CD4-positive, alpha-beta T cell treated with Interferon gamma for 1 hour (primary cell): ENCODE measurements at regions not wholly inside any gene's neighbourhood (a gene's known extent, or its start where the extent isn't known, plus 50 kb on each side); places are given as distances from the start of the nearest gene placed in this dataset.
"Not testable (repeated sequence)": the region's sequence is repeated elsewhere in the genome, so short reads cannot be mapped to it uniquely, and the experiment has no call there.

Source experiments
- DNase-seq: peaks from one replicate; pipeline ENCODE4 v3.0.0-alpha.2; 2020

GRCh38 chr16:9141813-9142212, 50.4 kb downstream of the HAPSTR1 start:
- DNase-seq, result no peak

- DNase-seq, result no peak
Measured at GRCh38 chr16:9144106-9144505, 52.7 kb downstream of the HAPSTR1 start.

GRCh38 chr16:9148374-9149015, 57.1 kb downstream of the HAPSTR1 start:
- no peak for DNase-seq

DNA sequence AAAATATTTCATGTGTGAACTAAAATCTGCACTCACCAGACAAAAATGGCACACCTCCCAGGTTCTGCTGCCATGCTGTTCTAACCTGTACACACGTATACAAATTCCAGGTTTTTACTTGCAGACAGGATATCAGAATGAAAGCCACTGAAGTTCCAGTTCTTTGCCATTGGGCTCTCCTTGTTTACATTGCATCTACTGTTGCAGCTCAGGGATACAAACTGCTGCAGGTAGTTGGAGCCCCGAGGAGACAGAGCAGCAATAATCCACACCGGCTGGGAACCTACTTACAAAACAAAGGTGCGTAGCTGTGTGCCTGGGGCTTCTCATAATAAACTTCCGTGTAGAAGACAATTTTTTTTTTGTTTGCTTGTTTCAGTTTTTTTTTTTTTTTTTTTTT, 59.6 kb downstream of the HAPSTR1 start:
- no peak for DNase-seq

GRCh38 chr16:9151597-9151996, 60.2 kb downstream of the HAPSTR1 start:
- no peak for DNase-seq

DNA sequence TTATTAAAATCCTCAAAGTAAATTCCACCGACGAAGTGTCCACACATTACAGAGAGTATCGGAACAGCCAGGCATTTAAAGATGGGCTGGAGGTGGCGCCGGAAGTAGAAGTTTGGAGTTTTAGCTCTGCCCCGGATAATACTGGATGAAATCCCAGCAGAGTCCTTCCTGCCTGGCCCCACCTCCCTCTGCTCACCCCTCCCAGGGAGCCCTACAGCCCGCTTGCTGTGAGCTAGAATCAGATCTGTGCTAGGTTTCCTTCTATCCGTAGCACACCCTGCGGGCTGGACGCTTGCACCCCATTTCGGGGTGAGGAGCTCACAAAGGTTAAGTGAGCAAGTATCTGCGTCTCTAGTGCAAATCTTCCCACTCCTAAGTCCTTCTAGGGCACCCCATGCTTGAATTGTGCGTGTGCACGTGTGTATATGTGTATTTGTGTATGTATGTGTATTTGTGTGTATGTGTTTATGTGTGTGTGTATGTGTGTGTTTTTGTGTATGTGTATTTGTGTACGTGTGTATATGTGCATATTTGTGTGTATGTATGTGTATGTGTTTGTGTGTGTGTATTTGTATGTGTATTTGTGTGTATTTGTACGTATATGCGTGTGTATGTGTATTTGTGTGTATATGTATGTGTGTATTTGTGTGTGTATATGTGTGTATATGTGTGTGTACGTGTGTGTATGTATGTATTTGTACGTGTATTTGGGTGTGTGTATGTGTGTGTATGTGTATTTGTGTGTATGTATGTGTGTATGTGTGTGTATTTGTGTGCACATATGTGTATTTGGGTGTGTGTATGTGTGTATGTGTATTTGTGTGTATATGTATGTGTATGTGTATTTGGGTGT, 61.4 kb downstream of the HAPSTR1 start:
- no peak for DNase-seq

DNA sequence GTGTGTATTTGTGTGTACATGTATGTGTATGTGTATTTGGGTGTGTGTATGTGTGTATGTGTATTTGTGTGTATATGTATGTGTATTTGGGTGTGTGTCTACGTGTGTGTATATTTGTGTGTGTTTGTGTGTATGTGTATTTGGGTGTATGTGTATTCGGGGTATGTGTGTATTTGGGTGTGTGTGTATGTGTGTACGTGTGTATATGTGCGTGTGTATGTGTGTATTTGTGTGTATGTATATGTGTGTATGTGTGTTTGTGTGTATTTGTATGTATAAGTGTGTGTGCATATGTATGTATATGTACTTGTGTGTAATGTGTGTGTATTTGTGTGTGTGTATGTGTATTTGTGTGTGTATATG, 62.0 kb downstream of the HAPSTR1 start:
- no peak for DNase-seq

DNA sequence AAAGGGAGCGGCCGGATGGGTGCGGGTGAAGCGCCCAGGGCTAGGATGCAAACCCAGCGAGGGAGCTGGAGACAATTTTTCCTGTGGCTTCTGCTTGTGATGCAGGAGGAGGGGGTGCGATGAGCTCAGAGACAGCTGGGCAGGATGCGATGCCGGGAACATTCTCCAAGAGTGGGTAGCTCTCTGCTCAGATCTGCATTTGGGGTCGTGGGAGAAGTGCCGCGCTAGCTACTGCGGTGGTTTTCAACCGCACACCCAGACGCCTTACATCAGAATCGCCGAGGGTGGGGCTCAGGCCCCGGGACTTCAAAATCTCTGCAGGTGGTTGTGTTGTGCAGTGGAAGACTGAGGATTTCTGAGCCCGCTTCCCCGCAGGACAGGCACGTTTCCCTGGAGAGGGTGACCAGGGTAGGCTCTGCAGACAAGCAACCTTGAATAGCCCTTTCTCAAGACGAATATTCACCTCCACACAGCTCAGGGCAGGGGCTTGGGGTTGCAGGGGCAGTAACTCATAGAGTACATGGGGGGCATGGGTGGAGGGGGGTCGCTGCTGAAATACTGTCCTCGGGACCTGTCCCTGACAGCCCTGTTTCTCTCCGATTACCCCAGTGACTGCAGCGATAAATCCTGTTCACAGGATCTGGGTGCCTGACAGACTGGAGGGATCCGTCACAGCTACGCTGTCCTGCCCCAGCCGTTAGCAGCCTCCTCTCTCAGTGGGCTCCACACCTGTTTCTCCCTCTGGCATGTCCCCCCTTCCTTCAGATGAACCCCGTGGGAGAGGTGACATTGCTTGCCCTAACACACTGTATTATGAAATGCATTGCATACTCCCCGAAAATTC, 63.3 kb downstream of the HAPSTR1 start:
- DNase-seq, result no peak

DNA sequence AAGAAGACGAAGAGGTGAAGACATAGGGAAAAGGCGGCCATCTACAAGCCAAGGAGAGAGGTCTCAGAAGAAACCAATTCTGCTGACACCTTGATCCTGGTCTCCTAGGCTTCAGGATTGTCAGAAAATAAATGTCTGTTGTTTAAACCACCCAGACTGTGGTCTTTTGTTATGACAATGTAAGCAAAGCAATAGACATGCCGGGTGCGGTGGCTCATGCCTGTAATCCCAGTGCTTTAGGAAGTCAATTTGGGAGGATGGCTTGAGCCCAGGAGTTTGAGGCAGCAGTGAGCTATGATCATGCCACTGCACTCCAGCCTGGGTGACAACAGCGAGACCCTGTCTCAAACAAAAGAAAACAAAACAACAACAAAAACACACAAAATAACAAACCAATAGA, 64.4 kb downstream of the HAPSTR1 start:
- no peak for DNase-seq

DNA sequence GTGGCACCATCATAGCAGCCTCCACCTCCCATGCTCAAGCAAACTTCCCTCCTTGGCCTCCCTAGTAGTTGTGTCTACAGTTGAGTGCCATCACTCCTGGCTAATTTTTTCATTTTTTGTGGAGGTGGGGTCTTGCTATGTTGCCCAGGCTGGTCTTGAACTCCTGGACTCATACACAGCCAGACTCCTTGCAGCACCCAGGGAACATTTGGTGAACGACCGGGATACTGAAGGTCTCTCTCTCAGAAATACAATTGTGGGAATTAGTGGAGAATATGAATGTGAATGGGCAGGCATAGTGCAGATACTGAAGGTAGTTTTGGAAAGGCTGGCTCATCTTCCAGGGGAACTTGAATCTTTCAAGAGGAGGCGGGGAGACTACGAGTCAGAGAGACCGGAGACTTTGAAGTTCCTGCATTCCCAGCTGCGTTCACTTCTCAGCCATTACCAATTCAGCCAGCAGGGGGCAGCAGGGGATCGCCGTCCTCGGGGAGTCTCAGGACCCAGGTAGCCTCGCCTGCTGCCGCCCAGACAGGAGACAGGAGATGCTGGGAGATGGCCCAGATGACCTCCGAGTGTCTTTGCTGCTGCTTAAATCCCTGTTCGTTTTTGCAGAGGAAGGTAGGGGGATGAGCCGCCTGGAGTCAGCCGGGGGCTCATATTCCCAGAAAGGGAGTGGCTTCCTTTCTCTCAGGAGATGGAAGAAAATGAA, 68.6 kb downstream of the HAPSTR1 start:
- DNase-seq, result no peak

DNA sequence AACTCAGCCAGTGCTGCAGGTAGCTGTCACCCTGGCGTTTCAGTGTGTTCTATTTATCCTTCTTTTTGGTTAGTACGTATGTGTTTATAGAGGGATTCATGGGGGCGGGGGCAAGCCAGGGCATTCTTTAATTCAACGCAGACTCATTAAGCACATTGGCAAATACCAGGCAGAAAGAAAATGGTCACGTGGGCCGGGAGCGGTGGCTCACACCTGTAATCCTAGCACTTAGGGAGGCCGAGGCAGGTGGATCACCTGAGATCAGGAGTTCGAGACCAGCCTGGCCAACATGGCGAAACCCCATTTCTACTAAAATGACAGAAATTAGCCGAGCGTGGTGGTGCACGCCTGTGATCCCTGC, 69.1 kb downstream of the HAPSTR1 start:
- no peak for DNase-seq

GRCh38 chr16:9165681-9166080, 74.2 kb downstream of the HAPSTR1 start:
- DNase-seq, result no peak

DNA sequence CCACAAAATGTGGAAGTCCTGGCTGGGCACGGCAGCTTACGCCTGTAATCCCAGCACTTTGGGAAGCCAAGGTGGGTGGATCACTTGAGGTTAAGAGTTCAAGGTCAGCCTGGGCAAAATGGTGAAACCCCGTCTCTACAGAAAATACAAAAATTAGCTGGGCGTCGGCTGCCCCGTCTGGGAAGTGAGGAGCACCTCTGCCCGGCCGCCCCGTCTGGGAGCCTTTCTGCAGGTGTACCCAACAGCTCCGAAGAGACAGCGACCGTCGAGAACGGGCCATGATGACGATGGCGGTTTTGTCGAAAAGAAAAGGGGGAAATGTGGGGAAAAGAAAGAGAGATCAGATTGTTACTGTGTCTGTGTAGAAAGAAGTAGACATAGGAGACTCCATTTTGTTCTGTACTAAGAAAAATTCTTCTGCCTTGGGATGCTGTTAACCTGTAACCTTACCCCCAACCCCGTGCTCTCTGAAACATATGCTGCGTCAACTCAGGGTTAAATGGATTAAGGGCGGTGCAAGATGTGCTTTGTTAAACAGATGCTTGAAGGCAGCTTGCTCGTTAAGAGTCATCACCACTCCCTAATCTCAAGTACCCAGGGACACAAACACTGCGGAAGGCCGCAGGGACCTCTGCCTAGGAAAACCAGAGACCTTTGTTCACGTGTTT, 75.0 kb downstream of the HAPSTR1 start:
- DNase-seq, result not testable (repeated sequence)

GRCh38 chr16:9169094-9169493, 77.7 kb downstream of the HAPSTR1 start:
- no peak for DNase-seq

DNA sequence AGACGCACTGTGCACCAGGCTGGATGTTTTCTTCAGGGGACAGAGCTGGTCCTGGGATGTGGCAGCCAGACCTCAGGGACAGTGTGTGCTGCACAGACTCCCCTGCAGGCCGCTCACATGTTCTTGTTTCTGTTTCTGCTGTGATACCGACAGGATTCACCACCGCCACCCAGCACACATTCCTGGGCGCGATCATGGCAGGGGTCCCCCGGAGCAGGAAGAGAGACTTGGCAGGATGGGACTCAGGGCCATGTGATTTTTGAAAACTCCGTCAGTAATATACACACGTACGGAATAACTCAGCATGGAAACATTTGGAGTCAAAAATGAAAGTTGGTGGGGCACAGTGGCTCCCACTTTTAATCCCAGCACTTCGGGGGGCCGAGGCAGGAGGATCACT, 79.0 kb downstream of the HAPSTR1 start:
- DNase-seq, result no peak

GRCh38 chr16:9176547-9177418, 85.3 kb downstream of the HAPSTR1 start:
- DNase-seq, result no peak

GRCh38 chr16:9177861-9178260, 86.4 kb downstream of the HAPSTR1 start:
- no peak for DNase-seq

DNA sequence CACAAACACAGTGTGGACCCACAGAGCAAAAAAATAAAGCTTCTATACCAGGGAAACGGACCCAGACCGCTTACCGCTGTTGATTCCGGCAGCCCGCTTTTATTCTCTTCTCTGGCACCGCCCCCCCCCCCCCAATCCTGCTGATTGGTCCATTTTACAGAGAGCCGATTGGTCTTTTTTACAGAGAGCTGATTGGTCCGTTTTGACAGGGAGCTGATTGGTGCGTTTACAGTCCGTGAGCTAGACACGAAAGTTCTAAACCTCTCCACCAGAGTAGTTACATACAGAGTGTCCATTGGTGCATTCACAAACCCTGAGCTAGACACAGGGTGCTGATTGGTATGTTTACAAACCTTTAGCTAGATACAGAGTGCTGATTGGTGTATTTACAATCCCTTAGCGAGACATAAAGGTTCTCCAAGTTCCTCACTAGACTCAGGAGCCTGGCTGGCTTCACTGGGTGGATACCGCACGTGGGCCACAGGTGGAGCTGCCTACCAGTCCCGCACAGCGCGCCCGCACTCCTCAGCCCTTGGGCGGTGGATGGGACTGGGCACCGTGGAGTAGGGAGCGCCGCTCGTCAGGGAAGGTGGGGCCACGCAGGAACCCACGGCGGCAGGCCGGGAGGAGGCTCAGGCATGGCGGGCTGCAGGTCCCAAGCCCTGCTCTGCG, 92.4 kb downstream of the HAPSTR1 start:
- no peak for DNase-seq

DNA sequence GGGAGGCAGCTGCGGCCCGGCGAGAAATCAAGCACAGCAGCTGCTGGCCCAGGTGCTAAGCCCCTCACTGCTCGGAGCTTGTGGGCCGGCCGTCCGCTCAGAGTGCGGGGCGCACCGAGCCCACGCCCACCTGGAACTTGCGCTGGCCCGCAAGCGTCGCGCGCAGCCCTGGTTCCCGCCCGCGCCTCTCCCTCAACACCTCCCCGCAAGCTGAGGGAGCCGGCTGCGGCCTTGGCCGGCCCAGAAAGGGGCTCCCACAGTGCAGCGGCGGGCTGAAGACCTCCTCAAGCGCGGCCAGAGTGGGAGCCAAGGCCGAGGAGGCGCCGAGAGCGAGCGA, 92.9 kb downstream of the HAPSTR1 start:
- DNase-seq, result no peak

DNA sequence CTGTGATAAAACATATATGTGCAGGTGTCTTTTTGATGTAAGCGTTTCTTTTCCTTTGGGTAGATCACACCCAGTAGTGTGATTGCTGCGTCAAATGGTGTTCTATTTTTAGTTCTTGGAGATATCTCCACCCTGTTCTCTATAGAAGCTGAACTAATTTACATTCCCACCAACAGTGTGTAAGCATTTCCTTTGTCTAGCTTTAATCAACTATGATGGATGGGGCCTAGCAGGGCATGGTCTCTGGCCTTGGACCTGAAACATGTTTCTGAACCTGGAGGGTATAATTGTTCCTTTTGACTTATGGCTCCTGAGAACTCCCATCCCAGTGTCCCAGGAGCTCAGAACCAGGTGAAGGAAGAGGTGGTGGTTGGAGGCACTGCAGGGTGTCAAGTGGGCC, 93.9 kb downstream of the HAPSTR1 start:
- DNase-seq, result no peak

DNA sequence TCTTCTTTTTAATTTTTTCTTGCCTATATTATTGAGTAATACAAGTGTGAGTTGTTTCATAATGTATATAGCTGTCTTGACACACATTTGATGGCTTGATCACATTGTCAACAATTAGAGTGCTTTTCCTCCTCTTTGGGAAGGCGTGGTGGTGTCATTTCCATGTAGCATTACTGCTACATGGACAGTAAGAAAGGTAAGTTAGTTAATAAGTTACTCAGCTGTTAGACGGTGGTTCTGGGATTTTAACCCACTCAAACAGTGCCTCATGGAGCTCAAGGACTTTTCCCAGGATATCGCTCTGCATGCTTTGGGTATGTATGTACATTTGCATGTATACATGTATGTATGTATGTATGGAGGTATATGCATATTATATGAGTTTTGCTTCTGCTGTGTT, 94.6 kb downstream of the HAPSTR1 start:
- DNase-seq, result no peak
